ENCODE measurements at regions not wholly inside any gene's neighbourhood (a gene's known extent, or its start where the extent isn't known, plus 50 kb on each side); places are given as distances from the start of the nearest gene placed in this dataset.

DNA sequence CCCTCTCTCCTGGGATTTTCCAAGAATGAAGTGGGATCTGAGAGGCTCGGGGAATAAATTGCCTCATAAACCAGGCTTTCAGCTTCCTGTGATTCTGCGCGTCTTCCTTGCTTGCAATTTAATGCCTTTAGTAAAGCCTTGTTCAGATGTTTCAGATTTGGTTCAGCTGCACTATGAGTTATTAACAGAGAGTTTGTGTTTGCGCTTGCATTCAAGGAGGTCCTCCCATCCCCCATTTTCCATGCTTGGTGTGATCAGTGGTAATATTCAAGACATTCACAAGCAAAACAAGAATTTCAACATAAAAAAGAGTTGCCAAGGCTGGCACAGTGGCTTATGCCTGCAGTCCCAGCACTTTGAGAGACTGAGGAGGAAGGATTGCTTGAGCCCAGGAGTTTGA, 1068.9 kb downstream of the TYW1 start:
- no peaks in the 10 kb centered on the region for H3K79me2 ChIP-seq (ENCODE audit: control insufficient read depth, low read length)
- no peak overlapping the region for H3K27ac ChIP-seq (ENCODE audit: low read depth, low read length)
- no peak overlapping the region for H3K4me3 ChIP-seq (ENCODE audit: low read length)
- no peak overlapping the region for H3K4me2 ChIP-seq (ENCODE audit: low read length)
- TF ChIP-seq, protein P1, sequence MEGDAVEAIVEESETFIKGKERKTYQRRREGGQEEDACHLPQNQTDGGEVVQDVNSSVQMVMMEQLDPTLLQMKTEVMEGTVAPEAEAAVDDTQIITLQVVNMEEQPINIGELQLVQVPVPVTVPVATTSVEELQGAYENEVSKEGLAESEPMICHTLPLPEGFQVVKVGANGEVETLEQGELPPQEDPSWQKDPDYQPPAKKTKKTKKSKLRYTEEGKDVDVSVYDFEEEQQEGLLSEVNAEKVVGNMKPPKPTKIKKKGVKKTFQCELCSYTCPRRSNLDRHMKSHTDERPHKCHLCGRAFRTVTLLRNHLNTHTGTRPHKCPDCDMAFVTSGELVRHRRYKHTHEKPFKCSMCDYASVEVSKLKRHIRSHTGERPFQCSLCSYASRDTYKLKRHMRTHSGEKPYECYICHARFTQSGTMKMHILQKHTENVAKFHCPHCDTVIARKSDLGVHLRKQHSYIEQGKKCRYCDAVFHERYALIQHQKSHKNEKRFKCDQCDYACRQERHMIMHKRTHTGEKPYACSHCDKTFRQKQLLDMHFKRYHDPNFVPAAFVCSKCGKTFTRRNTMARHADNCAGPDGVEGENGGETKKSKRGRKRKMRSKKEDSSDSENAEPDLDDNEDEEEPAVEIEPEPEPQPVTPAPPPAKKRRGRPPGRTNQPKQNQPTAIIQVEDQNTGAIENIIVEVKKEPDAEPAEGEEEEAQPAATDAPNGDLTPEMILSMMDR (IDR thresholded peaks at IDR 0.05; ENCODE audit: low read depth, low read length, poor library complexity, severe bottlenecking): no peak
- TF ChIP-seq EZH2phosphoT487 (IDR thresholded peaks at IDR 0.05; ENCODE audit: borderline replicate concordance, low read length): no peak
- no peaks in the 10 kb centered on the region for H3K36me3 ChIP-seq (ENCODE audit: control insufficient read depth, low read length)
- no peaks in the 10 kb centered on the region for H3K27me3 ChIP-seq (ENCODE audit: control insufficient read depth, low read length)
- no peaks in the 10 kb centered on the region for H3K4me1 ChIP-seq (ENCODE audit: control insufficient read depth, low read length)
- H4K20me1 ChIP-seq (ENCODE audit: control insufficient read depth, insufficient read depth, low read depth, low read length): no peaks in the 10 kb centered on the region
- no peaks in the 10 kb centered on the region for H3K9me3 ChIP-seq (ENCODE audit: control insufficient read depth, insufficient read depth, low read length)
- no peaks in the 10 kb centered on the region for H3K9me2 ChIP-seq (replicated peaks; ENCODE audit: control insufficient read depth, low read length)
- no peaks in the 10 kb centered on the region for H3F3A ChIP-seq (ENCODE audit: control insufficient read depth, insufficient read depth)

DNA sequence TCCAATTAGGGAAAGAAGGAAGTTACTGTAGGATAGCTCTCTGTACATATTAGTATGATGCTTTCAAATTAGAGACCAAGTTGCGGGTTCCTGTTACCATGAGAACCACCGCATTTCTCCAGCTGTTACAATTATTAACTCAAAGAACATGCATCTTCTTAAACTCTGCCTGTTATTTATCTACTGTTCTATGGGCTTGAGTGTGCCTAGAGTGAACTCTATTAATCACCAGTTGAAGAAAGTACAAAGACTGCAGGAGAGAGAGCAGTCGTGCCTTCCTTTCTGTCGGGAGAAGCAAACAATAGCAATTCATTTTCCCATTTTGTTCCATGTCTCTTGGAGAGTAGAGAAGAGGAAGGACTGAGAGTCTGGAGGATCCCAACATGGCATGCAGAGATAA, 1071.2 kb downstream of the TYW1 start:
- no peaks in the 10 kb centered on the region for H4K20me1 ChIP-seq (ENCODE audit: control insufficient read depth, insufficient read depth, low read depth, low read length)
- no peaks in the 10 kb centered on the region for H3K36me3 ChIP-seq (ENCODE audit: control insufficient read depth, low read length)

DNA sequence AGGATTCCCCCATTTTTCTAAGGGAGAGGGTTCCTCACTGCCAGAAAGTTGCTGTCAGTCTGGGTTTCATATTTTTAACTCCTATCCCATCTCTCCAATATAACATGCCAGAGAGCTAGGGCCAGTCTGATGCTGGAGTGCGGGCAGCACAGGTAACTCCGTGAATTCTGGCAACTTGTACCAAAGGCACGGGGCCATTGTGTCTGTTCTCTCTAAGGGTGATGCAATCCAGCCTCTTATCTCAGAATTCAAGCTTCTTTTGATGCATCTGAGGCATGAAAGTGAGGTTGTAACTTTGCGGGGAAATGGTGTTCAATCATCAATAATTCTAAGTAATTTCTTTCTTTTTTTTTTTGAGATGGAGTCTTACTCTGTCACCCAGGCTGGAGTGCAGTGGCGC, 1074.4 kb downstream of the TYW1 start:
- Histone ChIP-seq H3K4me1 (ENCODE audit: control insufficient read depth, low read length) (no peaks in the 10 kb centered on the region), H3K9me3 (ENCODE audit: control insufficient read depth, insufficient read depth, low read length) (peaks cover 7% of the 10 kb centered on the region; the same call in 1 of the 2 replicates), H3F3A (ENCODE audit: control insufficient read depth, insufficient read depth) (no peaks in the 10 kb centered on the region), H4K20me1 (ENCODE audit: control insufficient read depth, insufficient read depth, low read depth, low read length) (no peaks in the 10 kb centered on the region), H3K27me3 (ENCODE audit: control insufficient read depth, low read length) (no peaks in the 10 kb centered on the region), H3K36me3 (ENCODE audit: control insufficient read depth, low read length) (no peaks in the 10 kb centered on the region), H3K9me2 (replicated peaks; ENCODE audit: control insufficient read depth, low read length) (no peaks in the 10 kb centered on the region), H3K27ac (ENCODE audit: low read depth, low read length) (no peak overlapping the region), H3K79me2 (ENCODE audit: control insufficient read depth, low read length) (no peaks in the 10 kb centered on the region), H3K4me2 (ENCODE audit: low read length) (no peak overlapping the region), H3K4me3 (ENCODE audit: low read length) (no peak overlapping the region)
- TF ChIP-seq, protein P1 (IDR thresholded peaks at IDR 0.05; ENCODE audit: low read depth, low read length, poor library complexity, severe bottlenecking): no peak
- no peak for TF ChIP-seq EZH2phosphoT487 (IDR thresholded peaks at IDR 0.05; ENCODE audit: borderline replicate concordance, low read length)

More for the DNA sequence above, 1071.2 kb downstream of the TYW1 start:
- Histone ChIP-seq H3K9me2 (replicated peaks; ENCODE audit: control insufficient read depth, low read length) (no peaks in the 10 kb centered on the region), H3K4me2 (ENCODE audit: low read length) (no peak overlapping the region), H3K79me2 (ENCODE audit: control insufficient read depth, low read length) (no peaks in the 10 kb centered on the region), H3K9me3 (ENCODE audit: control insufficient read depth, insufficient read depth, low read length) (no peaks in the 10 kb centered on the region), H3K27ac (ENCODE audit: low read depth, low read length) (no peak overlapping the region), H3F3A (ENCODE audit: control insufficient read depth, insufficient read depth) (no peaks in the 10 kb centered on the region), H3K4me1 (ENCODE audit: control insufficient read depth, low read length) (no peaks in the 10 kb centered on the region), H3K4me3 (ENCODE audit: low read length) (no peak overlapping the region), H3K27me3 (ENCODE audit: control insufficient read depth, low read length) (no peaks in the 10 kb centered on the region)
- TF ChIP-seq, protein P1 (IDR thresholded peaks at IDR 0.05; ENCODE audit: low read depth, low read length, poor library complexity, severe bottlenecking): no peak
- no peak for TF ChIP-seq EZH2phosphoT487 (IDR thresholded peaks at IDR 0.05; ENCODE audit: borderline replicate concordance, low read length)

Data from DOHH2 (cell line).